ENCODE measurements at regions not wholly inside any gene's neighbourhood (a gene's known extent, or its start where the extent isn't known, plus 50 kb on each side); places are given as distances from the start of the nearest gene placed in this dataset.
"Not testable (repeated sequence)": the region's sequence is repeated elsewhere in the genome, so short reads cannot be mapped to it uniquely, and the experiment has no call there.

GRCh38 chr10:106027240-106027639 lies 1137.3 kb downstream of the SORCS1 start:
- H3K4me3 ChIP-seq (ENCODE audit: low read depth, low read length), result no peak overlapping the region
- no peak for TF ChIP-seq CTCF (IDR thresholded peaks at IDR 0.05; ENCODE audit: borderline replicate concordance, insufficient read depth, low read depth, low read length)

DNA sequence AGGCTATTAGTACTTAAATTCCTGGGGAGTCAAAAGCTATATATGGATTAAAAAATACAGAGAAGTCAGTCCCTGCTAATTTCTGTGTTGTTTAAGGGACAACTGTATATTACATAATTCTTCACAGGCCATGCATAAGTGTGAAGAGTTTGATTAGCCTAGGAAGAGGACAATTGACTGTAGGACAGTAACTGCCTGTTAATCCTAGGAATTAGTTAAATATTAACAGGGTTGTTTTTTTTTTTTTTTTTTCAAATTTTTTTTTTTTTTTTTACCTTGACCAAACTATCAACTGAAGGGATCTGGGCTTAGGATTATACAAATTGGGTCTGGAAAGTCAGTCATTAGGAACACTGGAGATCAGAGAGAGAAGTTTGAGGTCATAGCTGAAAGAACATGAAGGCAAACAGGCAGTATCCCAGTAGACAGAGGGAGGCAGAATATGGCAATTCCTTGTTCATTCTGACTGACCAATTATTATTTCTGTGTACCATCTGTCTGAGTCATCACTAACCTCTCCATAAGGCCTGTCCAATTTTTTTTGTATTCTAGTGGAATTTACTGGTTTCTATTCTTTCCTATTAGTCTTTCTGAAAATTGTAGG lies 1139.2 kb downstream of the SORCS1 start:
- TF ChIP-seq CTCF (IDR thresholded peaks at IDR 0.05; ENCODE audit: borderline replicate concordance, insufficient read depth, low read depth, low read length), result no peak
- no peak overlapping the region for H3K4me3 ChIP-seq (ENCODE audit: low read depth, low read length)

DNA sequence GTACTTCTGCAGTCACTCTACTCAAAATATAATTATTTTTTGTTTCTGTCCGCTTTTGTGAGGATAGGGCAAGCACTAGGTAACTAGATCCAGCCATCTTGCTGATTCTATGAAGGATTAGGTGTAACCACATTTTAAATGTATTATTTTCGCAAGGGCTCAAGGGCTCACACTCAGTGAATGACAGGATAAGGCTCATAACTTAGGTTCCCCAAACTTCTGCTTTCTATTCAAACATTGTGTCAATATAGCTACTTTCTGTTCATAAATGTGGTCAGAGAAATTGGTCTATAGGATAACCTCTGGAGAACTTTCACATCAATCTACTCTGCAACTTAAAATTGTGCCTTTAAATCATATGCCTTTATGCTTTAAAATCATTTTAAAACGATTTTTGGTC lies 1141.2 kb downstream of the SORCS1 start:
- TF ChIP-seq CTCF (IDR thresholded peaks at IDR 0.05; ENCODE audit: borderline replicate concordance, insufficient read depth, low read depth, low read length), result no peak

GRCh38 chr10:106019559-106019958 lies 1144.9 kb downstream of the SORCS1 start:
- H3K4me3 ChIP-seq (ENCODE audit: low read depth, low read length), result not testable (repeated sequence)

More for the DNA sequence above, 1141.2 kb downstream of the SORCS1 start:
- no peak overlapping the region for H3K4me3 ChIP-seq (ENCODE audit: low read depth, low read length)

DNA sequence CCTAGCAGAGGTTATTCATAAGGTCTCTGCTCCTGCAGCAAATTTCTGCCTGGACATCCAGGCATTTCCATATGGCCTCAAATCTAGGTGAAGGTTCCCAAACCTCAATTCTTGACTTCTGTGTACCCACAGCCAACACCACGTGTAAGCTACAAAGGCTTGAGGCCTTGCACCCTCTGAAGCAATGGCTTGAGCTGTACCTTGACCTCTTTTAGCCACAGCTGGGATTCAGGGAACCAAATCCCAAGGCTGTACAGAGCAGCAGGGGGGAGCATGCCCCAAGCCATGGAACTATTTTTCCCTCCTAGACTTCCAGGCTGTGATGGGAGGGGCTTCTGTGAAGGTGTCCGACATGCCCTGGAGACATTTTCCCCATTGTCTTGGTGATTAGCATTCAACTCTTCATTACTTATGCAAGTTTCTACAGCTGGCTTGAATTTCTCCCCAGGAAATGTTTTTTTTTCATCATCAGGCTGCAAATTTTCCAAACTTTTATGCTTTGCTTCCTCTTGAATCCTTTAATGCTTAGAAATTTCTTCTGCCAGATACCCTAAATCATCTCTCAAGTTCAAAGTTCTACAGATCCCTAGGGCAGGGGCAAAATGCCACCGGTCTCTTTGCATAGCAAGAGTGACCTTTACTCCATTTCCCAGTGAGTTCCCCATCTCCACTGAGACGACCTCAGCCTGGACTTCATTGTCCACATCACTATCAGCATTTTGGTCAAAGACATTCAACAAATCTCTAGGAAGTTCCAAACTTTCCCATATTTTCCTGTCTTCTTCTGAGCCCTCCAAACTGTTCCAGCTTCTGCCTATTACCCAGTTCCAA lies 1148.9 kb downstream of the SORCS1 start:
- H3K4me3 ChIP-seq (ENCODE audit: low read depth, low read length), result not testable (repeated sequence)

DNA sequence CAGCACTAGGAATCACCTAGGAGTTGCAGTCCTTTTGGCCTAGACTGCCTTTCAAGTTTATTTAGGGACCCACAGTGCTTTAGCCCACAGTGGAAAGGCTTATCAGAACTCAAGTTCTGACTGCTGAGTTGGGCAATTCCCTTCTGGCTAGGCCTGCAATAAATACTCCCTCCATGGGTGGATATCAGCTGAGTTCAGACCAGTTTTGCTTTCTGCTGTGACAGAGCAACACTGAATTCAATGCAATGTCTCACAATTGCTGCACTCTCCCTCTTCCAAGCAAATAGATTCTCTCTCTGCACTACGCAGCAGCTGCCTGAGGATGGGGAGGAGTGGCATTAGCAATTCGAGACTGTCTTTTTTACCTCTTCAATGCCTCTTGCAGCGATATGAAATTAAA lies 1153.3 kb downstream of the SORCS1 start:
- no peak overlapping the region for H3K4me3 ChIP-seq (ENCODE audit: low read depth, low read length)
- TF ChIP-seq CTCF (IDR thresholded peaks at IDR 0.05; ENCODE audit: borderline replicate concordance, insufficient read depth, low read depth, low read length), result no peak

DNA sequence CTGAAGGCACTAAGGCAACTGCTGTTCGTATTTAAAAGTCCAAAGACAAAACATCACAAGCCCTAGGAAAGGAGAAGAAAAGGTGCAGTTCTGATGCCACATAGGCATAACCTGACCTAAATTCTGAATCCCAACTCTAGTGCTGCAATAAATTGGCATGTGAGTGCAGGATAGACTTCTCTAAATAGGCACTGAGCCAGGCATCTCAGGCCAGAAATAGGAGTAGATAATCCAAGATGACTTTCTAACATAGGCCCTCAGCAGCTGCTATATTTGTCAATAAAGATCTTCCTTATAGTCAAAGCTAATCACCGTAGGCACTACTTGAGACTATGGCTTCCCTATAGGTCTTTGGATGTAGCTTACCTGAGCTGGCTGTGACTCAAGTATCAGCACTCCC lies 1163.8 kb downstream of the SORCS1 start:
- TF ChIP-seq CTCF (IDR thresholded peaks at IDR 0.05; ENCODE audit: borderline replicate concordance, insufficient read depth, low read depth, low read length), result no peak
- H3K4me3 ChIP-seq (ENCODE audit: low read depth, low read length), result no peak overlapping the region

- H3K4me3 ChIP-seq (ENCODE audit: low read depth, low read length), result no peak overlapping the region
- no peak for TF ChIP-seq CTCF (IDR thresholded peaks at IDR 0.05; ENCODE audit: borderline replicate concordance, insufficient read depth, low read depth, low read length)
These were observed 1170.9 kb downstream of the SORCS1 start for GRCh38 chr10:105993609-105994008.

Data from GM12875 (cell line).